A673 (cell line): ENCODE measurements at regions not wholly inside any gene's neighbourhood (a gene's known extent, or its start where the extent isn't known, plus 50 kb on each side); places are given as distances from the start of the nearest gene placed in this dataset.

Experiments used
- BruUV-seq: library from RNA; stranded (reverse); fragments of 400-500 nt; replicated peaks from 2 replicates; lab custom pipeline; 2021; lab: Mats Ljungman, UMichigan
- CTCF ChIA-PET: fragments of 300-600 bp; sonication (Branson Sonifier 250); formaldehyde crosslinking; loops from one replicate; lab custom pipeline; 2022; ENCODE audit warnings: antibody characterized with exemption; lab: Charles Lee
- POLR2A ChIA-PET: fragments of 300-600 bp; sonication (Branson Sonifier 250); formaldehyde crosslinking; loops from one replicate; lab custom pipeline; 2022; ENCODE audit warnings: antibody characterized with exemption; ENCODE audit not compliant: low non-redundant PET; lab: Charles Lee
- DNase-seq: peaks from one replicate; pipeline ENCODE4 v3.0.0-alpha.2; 2015; ENCODE audit warnings: low spot score
- H3K27ac ChIP-seq: fragments of 200-600 bp; sonication (generic); 2 replicates; pipeline ENCODE4 v1.5.1; 2016; ENCODE audit warnings: mixed run types, low read depth, mild to moderate bottlenecking, mixed read lengths, antibody characterized with exemption, low read length; ENCODE audit not compliant: poor library complexity, severe bottlenecking
- H3K27me3 ChIP-seq: fragments of 200-600 bp; sonication (generic); replicated peaks from 2 replicates; pipeline ENCODE4 v1.6.1; 2017; ENCODE audit warnings: mixed run types, low read depth, mild to moderate bottlenecking, mixed read lengths, antibody characterized with exemption, low read length; ENCODE audit not compliant: insufficient read depth, poor library complexity
- H3K36me3 ChIP-seq: fragments of 200-600 bp; sonication (generic); 2 replicates; pipeline ENCODE4 v1.6.1; 2016; ENCODE audit warnings: mixed run types, mild to moderate bottlenecking, mixed read lengths, antibody characterized with exemption, low read length; ENCODE audit not compliant: insufficient read depth, poor library complexity, severe bottlenecking
- H3K4me1 ChIP-seq: fragments of 200-600 bp; sonication (generic); 2 replicates; pipeline ENCODE4 v1.6.1; 2017; ENCODE audit warnings: mixed run types, mild to moderate bottlenecking, mixed read lengths, antibody characterized with exemption, low read length; ENCODE audit not compliant: insufficient read depth, poor library complexity, severe bottlenecking
- H3K4me3 ChIP-seq: fragments of 200-600 bp; sonication (generic); 2 replicates; pipeline ENCODE4 v1.5.1; 2016; ENCODE audit warnings: low read depth, mixed run types, mild to moderate bottlenecking, mixed read lengths, low read length; ENCODE audit not compliant: poor library complexity, severe bottlenecking
- H3K9me3 ChIP-seq: fragments of 200-600 bp; sonication (generic); 2 replicates; pipeline ENCODE4 v1.6.1; 2016; ENCODE audit warnings: mixed run types, low read depth, mild to moderate bottlenecking, mixed read lengths, antibody characterized with exemption, low read length; ENCODE audit not compliant: poor library complexity, severe bottlenecking
- EZH2 ChIP-seq: fragments of 200-600 bp; sonication (generic); IDR thresholded peaks from 2 replicates; pipeline ENCODE4 v1.6.1; 2017; ENCODE audit warnings: borderline replicate concordance, low read depth, mild to moderate bottlenecking, mixed read lengths, antibody characterized with exemption, low read length; ENCODE audit not compliant: poor library complexity, severe bottlenecking
- intact Hi-C: fragments of 100-400 bp; cut with micrococcal nuclease; formaldehyde crosslinking; loops from one replicate; pipeline ENCODE4 v1.10.0; 2022; ENCODE audit not compliant: unreplicated experiment
- TF ChIP-seq, protein P1 (sequence below): fragments of 300-800, 200-600 bp; sonication (generic); conservative IDR thresholded peaks from 2 replicates; pipeline ENCODE4 v1.5.1; 2017; ENCODE audit warnings: low read depth, mild to moderate bottlenecking, antibody characterized with exemption, low read length, moderate library complexity, mixed read lengths

DNA sequence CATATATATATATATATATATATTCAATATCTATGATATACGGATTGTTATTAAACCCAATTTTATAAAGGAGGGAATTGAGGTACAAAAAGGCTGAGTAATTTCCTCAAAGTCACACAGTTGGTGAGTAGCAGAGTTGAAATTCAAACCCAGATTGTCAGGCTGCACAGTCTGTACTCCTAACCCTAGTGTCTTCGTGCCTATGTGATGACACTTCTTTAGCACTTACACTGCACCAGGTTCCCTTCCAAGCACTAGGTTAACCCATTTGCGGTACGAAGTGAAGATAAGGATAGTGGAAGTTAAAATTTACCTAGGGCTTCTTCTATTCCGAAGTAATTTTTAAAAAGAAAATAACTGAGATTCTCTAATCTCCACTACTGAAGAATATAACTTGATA lies 125.1 kb upstream of the TSPAN8 start:
- H3K27me3 ChIP-seq, result no peaks in the 10 kb centered on the region
- no TSS peak for BruUV-seq
- intact Hi-C loops, result no loop called here
- no peaks in the 10 kb centered on the region for H3K4me1 ChIP-seq
- H3K36me3 ChIP-seq, result no peaks in the 10 kb centered on the region
- H3K27ac ChIP-seq, result no peak overlapping the region
- no peak for TF ChIP-seq EZH2
- TF ChIP-seq, protein P1, sequence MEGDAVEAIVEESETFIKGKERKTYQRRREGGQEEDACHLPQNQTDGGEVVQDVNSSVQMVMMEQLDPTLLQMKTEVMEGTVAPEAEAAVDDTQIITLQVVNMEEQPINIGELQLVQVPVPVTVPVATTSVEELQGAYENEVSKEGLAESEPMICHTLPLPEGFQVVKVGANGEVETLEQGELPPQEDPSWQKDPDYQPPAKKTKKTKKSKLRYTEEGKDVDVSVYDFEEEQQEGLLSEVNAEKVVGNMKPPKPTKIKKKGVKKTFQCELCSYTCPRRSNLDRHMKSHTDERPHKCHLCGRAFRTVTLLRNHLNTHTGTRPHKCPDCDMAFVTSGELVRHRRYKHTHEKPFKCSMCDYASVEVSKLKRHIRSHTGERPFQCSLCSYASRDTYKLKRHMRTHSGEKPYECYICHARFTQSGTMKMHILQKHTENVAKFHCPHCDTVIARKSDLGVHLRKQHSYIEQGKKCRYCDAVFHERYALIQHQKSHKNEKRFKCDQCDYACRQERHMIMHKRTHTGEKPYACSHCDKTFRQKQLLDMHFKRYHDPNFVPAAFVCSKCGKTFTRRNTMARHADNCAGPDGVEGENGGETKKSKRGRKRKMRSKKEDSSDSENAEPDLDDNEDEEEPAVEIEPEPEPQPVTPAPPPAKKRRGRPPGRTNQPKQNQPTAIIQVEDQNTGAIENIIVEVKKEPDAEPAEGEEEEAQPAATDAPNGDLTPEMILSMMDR, result no peak
- no peak overlapping the region for H3K4me3 ChIP-seq
- CTCF ChIA-PET, result interaction anchor here (0.6 kb wide), 1 partner anchor 371 kb away, joined by 7 read pairs; no protein-coding TSS in a partner anchor
- H3K9me3 ChIP-seq, result no peaks in the 10 kb centered on the region
- no peak for DNase-seq
- POLR2A ChIA-PET, result no interaction called here

DNA sequence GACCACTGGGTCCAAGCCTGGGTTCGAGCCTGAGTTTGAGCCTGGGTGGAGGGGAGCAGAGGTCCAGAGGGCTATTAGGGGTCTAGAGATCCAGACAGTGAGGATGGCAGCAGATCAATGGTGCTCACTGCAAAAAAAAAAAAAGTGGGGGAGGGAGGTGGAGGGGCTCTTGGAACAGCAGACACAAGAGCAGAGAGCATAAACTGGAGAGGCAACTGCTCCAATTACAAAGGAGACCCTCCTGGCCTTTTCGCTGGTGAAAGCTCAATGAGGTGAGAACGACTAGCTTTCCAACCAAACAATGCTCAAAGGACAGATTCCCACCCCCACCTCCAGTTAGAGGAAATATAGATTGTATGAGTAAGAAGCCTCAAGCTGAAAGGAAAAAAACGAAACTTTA lies 124.2 kb upstream of the TSPAN8 start:
- ChIA-PET CTCF (interaction anchor here (0.6 kb wide), 1 partner anchor 370 kb away, joined by 7 read pairs; no protein-coding TSS in a partner anchor), POLR2A (no interaction called here)
- H3K4me3 ChIP-seq, result no peak overlapping the region
- intact Hi-C loops, result no loop called here
- H3K9me3 ChIP-seq, result no peaks in the 10 kb centered on the region
- TF ChIP-seq EZH2, result no peak
- TF ChIP-seq, protein P1, result no peak
- no peak overlapping the region for H3K27ac ChIP-seq
- no TSS peak for BruUV-seq
- no peaks in the 10 kb centered on the region for H3K36me3 ChIP-seq
- no peak for DNase-seq
- no peaks in the 10 kb centered on the region for H3K27me3 ChIP-seq
- no peaks in the 10 kb centered on the region for H3K4me1 ChIP-seq

DNA sequence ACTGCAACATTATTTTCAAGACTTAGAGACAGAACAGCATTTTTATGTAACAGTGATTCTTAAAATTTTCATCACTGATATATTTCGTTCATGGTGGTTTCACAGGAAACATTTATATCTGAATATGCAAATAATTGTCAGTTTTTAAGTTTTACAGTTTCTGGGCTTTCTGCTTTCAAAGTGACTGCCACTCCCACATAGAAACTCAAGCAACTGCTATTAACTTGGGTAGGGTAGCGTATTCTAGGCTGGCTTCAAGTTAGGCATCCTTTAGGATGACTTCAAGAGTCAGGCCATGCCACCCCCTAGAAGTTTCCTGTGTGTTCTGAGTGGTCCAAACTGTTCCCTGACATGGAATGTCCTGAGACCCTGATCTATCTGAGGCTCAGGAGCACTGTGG lies 123.6 kb upstream of the TSPAN8 start:
- ChIA-PET POLR2A (no interaction called here), CTCF (no interaction called here)
- Histone ChIP-seq H3K27me3 (no peaks in the 10 kb centered on the region), H3K4me1 (no peaks in the 10 kb centered on the region), H3K4me3 (no peak overlapping the region), H3K9me3 (no peaks in the 10 kb centered on the region), H3K36me3 (no peaks in the 10 kb centered on the region), H3K27ac (no peak overlapping the region)
- intact Hi-C loops, result no loop called here
- DNase-seq, result no peak
- no TSS peak for BruUV-seq
- no peak for TF ChIP-seq EZH2
- TF ChIP-seq, protein P1, result no peak
